Left ventricle myocardium inferior (tissue), 1 donor: ENCODE measurements at regions not wholly inside any gene's neighbourhood (a gene's known extent, or its start where the extent isn't known, plus 50 kb on each side); places are given as distances from the start of the nearest gene placed in this dataset.
A peak's percentile ranks its signal among the peaks of the same experiment; 100 is the strongest.

Source experiments
- DNase-seq: peaks from one replicate; pipeline ENCODE4 v3.0.0-alpha.2; 2020
- H3K27ac ChIP-seq: fragments of 200-600 bp; replicated peaks from 2 replicates; pipeline ENCODE4 v1.8.0; 2021
- H3K27me3 ChIP-seq: fragments of 200-600 bp; 2 replicates; pipeline ENCODE4 v1.8.0; 2021; ENCODE audit warnings: low read depth
- H3K36me3 ChIP-seq: fragments of 200-600 bp; 2 replicates; pipeline ENCODE4 v1.8.0; 2021
- H3K4me1 ChIP-seq: fragments of 200-600 bp; 2 replicates; pipeline ENCODE4 v1.8.0; 2021
- H3K4me3 ChIP-seq: fragments of 200-600 bp; 2 replicates; pipeline ENCODE4 v1.8.0; 2021; ENCODE audit warnings: mild to moderate bottlenecking, moderate library complexity
- H3K9me3 ChIP-seq: fragments of 200-600 bp; replicated peaks from 2 replicates; pipeline ENCODE4 v1.8.0; 2021
- intact Hi-C: fragments of 100-400 bp; cut with micrococcal nuclease; formaldehyde crosslinking; loops from one replicate; pipeline ENCODE4 v1.11.0; 2022
- TF ChIP-seq, protein P1 (sequence below): fragments of 200-600 bp; IDR thresholded peaks from 2 replicates; pipeline ENCODE4 v1.8.0; 2021; ENCODE audit warnings: antibody characterized with exemption, mild to moderate bottlenecking, borderline replicate concordance
- donor health status: DM: no; HTN: yes; CAD: no; lungs with severe emphysema.

DNA sequence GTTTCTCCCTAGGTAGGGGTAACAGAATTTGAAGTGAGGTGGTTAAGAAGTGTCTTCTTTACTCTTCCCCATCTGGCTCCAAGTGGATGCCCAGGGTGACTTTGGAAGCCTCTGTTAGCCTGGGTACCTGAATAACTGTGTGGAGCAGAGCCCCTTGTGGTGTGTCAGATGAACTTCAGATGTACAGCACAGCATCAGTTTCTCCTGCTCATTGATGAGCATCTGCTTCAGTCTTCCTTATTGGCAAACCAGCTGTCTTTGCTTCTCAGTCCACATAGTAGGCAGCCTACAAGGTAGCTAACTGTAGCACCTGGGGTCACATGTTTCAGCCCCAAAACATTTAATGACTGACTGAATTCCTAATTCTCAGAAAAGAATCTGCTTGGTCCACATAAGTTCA is 56.2 kb upstream of the ATP8B1 start:
- H3K9me3 ChIP-seq, result peaks cover 7% of the 10 kb centered on the region
- intact Hi-C loops, result no loop called here
- H3K4me3 ChIP-seq, result no peak overlapping the region
- no peaks in the 10 kb centered on the region for H3K27me3 ChIP-seq
- no peaks in the 10 kb centered on the region for H3K4me1 ChIP-seq
- DNase-seq, result no peak
- TF ChIP-seq, protein P1, sequence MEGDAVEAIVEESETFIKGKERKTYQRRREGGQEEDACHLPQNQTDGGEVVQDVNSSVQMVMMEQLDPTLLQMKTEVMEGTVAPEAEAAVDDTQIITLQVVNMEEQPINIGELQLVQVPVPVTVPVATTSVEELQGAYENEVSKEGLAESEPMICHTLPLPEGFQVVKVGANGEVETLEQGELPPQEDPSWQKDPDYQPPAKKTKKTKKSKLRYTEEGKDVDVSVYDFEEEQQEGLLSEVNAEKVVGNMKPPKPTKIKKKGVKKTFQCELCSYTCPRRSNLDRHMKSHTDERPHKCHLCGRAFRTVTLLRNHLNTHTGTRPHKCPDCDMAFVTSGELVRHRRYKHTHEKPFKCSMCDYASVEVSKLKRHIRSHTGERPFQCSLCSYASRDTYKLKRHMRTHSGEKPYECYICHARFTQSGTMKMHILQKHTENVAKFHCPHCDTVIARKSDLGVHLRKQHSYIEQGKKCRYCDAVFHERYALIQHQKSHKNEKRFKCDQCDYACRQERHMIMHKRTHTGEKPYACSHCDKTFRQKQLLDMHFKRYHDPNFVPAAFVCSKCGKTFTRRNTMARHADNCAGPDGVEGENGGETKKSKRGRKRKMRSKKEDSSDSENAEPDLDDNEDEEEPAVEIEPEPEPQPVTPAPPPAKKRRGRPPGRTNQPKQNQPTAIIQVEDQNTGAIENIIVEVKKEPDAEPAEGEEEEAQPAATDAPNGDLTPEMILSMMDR, result peak; percentile 53
- no peak overlapping the region for H3K27ac ChIP-seq
- H3K36me3 ChIP-seq, result no peaks in the 10 kb centered on the region

DNA sequence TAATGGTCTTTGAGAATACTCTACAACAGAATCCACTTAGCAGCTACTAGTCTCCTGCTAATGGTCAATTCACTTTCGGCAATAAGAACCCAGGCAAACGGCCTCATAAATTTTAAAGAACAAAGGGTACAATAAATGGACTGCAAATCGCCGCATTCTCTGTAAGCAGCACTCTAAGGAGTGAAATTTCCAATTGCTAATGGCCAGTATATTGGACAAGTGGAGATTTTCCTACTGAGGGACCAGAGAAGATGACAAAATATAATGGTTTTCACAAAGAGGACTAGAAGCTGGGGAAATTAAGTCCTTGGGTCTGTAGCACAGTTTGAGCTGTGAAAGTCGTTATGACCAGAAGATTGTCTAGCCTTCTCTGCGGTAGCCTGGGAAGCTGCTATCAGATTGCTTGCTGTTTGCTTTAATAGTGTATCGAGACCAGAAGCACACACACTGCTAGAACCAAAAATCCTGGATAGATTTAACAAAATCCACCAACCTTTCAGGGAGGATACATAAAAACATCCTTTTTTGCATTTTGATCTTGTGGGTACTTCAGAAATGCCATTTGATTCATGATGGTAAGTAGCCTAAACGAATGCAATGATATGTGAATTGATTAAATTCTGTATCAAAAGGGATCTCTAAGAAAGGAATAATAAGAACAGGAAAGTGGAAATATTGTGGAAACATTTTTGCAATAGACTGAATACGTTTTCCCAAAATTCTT is 53.6 kb upstream of the ATP8B1 start:
- TF ChIP-seq, protein P1, result no peak
- no peak for DNase-seq
- intact Hi-C loops, result no loop called here
- Histone ChIP-seq H3K4me3 (no peak overlapping the region), H3K36me3 (no peaks in the 10 kb centered on the region), H3K4me1 (no peaks in the 10 kb centered on the region), H3K9me3 (peaks cover 7% of the 10 kb centered on the region), H3K27me3 (no peaks in the 10 kb centered on the region), H3K27ac (no peak overlapping the region)

DNA sequence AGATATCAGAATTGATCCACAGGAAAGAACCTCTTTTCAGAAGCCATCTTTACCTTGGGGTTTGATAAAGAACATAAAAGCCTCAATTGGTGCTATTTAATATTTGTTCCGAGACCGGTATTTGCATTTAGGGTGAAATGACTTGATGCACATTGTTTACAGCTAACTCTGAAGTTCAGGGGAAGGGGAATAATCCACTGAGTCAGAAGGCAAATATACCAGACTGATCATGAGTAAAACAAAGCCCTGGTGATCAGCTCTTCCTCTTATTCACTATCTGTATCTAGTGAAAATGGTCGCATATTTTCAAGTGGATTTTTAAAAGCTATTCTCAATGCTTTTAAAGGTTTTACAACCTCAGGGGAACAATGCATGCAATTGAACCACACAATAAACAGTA is 53.0 kb upstream of the ATP8B1 start:
- Histone ChIP-seq H3K36me3 (no peaks in the 10 kb centered on the region), H3K27me3 (no peaks in the 10 kb centered on the region), H3K4me1 (no peaks in the 10 kb centered on the region), H3K9me3 (peaks cover 7% of the 10 kb centered on the region), H3K4me3 (no peak overlapping the region), H3K27ac (no peak overlapping the region)
- TF ChIP-seq, protein P1, result no peak
- DNase-seq, result no peak
- intact Hi-C loops, result no loop called here

DNA sequence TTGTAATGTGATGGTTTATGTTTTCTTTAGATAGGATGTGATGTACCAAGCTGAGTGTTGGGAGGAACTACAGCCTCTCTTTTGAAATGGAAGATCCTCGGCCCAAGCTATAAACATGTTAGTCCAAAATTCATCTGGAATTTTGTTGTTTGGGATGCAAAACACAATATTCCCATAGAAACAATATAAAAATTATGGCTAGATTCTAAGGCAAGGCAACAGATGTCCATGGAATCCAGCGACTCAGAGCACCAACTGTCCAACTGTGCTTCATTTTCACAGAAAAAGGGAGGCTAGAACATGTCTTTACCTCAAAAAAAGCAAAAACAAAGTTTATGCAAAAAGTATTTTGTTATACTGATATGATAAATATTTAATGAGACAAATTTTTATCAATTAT is 52.4 kb upstream of the ATP8B1 start:
- Histone ChIP-seq H3K27me3 (no peaks in the 10 kb centered on the region), H3K36me3 (no peaks in the 10 kb centered on the region), H3K27ac (no peak overlapping the region), H3K4me1 (no peaks in the 10 kb centered on the region), H3K4me3 (no peak overlapping the region), H3K9me3 (peaks cover 7% of the 10 kb centered on the region)
- TF ChIP-seq, protein P1, result no peak
- DNase-seq, result no peak
- intact Hi-C loops, result no loop called here

DNA sequence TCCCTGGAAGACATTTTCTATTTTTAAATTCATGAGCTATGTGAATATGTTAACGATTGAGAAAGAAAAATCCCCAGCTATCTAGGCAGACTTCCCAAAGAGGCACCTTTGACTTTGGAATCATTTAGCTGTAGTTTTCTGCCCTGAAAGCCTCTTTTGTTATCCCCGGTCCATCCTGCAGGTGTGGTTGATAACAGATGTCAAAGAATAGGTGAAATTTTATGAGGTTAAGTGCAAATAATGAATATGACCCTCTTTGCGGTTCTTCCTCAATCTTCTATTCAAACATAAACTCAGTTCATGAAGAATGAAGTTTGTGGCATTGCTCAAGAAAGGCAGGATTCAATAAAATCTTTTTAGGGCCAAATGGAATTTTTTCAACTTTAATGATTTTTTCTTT is 51.6 kb upstream of the ATP8B1 start:
- no peak overlapping the region for H3K4me3 ChIP-seq
- DNase-seq, result no peak
- intact Hi-C loops, result no loop called here
- H3K27me3 ChIP-seq, result no peaks in the 10 kb centered on the region
- H3K36me3 ChIP-seq, result no peaks in the 10 kb centered on the region
- no peaks in the 10 kb centered on the region for H3K4me1 ChIP-seq
- H3K9me3 ChIP-seq, result peaks cover 11% of the 10 kb centered on the region
- no peak overlapping the region for H3K27ac ChIP-seq
- TF ChIP-seq, protein P1, result no peak
